ENCODE measurements at regions not wholly inside any gene's neighbourhood (a gene's known extent, or its start where the extent isn't known, plus 50 kb on each side); places are given as distances from the start of the nearest gene placed in this dataset.

DNA sequence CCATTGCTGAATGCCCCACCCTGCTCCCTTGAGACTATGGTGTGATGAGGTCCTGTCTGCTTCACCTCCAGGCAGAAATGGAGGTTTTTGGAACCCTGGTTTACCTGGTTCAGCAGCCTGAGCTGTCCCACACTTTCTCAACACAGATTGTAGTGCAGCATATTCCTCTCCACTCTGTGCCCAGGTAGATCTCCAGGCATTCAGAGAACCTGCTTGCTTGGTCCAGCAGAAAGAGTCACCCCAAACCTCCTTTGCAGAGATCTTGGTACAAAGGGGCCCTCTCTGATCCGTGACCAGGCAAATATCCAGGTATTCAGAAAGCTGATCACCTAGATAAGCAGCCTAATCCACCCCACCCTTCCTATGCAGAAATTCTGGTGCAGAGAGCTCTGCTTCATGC lies 1288.2 kb upstream of the CRIM1 start:
- TF ChIP-seq POLR2A (IDR thresholded peaks at IDR 0.05; ENCODE audit: low read depth, low read length) (no peak), TAF1 (IDR thresholded peaks at IDR 0.05; ENCODE audit: borderline replicate concordance, low read depth, low read length) (no peak), POLR2AphosphoS5 (IDR thresholded peaks at IDR 0.05; ENCODE audit: low read depth, low read length) (no peak)
